Right atrium auricular region (tissue), 2 donors: ENCODE measurements at regions not wholly inside any gene's neighbourhood (a gene's known extent, or its start where the extent isn't known, plus 50 kb on each side); places are given as distances from the start of the nearest gene placed in this dataset.

ENCODE experiments used
- DNase-seq: peaks from one replicate; pipeline ENCODE4 v3.0.0-alpha.2; 2019; ENCODE audit warnings: low spot score
- H3K27ac ChIP-seq, 2 donors: fragments of 200-600 bp; sonication (generic); 1 replicate in 1 of 2; 2 replicates in 1 of 2; pipeline ENCODE4 v1.5.1; 2016 to 2019
- H3K27me3 ChIP-seq, 2 donors: fragments of 200-600 bp; sonication (generic); one replicate each; pipeline versions ENCODE4 v1.5.1 to v1.6.0; 2017 to 2019
- H3K36me3 ChIP-seq: fragments of 200-600 bp; sonication (generic); one replicate; pipeline ENCODE4 v1.5.1; 2016
- H3K4me1 ChIP-seq, 2 donors: fragments of 200-600 bp; sonication (generic); one replicate each; pipeline versions ENCODE4 v1.5.1 to v1.6.0; 2017 to 2019
- H3K4me3 ChIP-seq, 2 donors: fragments of 200-600 bp; sonication (generic); 1 replicate in 1 of 2; 2 replicates in 1 of 2; pipeline ENCODE4 v1.5.1; 2017 to 2019; ENCODE audit warnings: mild to moderate bottlenecking in 1 of 2, moderate library complexity in 1 of 2
- H3K9me3 ChIP-seq, 2 donors: fragments of 200-600 bp; sonication (generic); one replicate each; pipeline ENCODE4 v1.5.1; 2019
- CTCF ChIP-seq, 2 donors: fragments of 200-600 bp; sonication (generic); IDR thresholded peaks; one replicate each; pipeline ENCODE4 v1.5.1; 2019; ENCODE audit warnings: antibody characterized with exemption in 2 of 2

DNA sequence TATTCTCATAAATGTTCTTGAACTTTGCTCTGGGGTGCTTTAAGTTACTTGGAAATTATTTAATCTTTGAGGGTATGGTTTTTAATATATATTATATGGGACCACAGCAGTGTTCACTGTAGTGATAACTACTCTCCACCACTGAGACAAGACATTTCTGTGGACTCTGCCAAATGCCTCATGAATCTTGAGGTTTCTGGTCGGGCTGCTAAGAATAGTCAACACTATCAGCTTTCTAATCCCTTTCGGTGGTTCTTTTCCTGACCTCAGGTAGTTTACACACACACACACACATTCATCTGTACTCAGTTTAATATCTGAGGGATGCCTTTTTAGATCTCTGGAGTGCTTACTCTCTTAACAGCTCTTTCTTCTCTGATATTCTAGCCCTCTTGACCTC lies 500.7 kb downstream of the MAFB start:
- DNase-seq: no peak
- Histone ChIP-seq H3K27me3 (no peaks in the 10 kb centered on the region), H3K27ac (no peak overlapping the region), H3K36me3 (no peaks in the 10 kb centered on the region), H3K9me3 (no peaks in the 10 kb centered on the region), H3K4me1 (peaks cover 0 to 23% of the 10 kb centered on the region in 2 donors), H3K4me3 (no peak overlapping the region)
- TF ChIP-seq CTCF (IDR thresholded peaks at IDR 0.05): no peak

DNA sequence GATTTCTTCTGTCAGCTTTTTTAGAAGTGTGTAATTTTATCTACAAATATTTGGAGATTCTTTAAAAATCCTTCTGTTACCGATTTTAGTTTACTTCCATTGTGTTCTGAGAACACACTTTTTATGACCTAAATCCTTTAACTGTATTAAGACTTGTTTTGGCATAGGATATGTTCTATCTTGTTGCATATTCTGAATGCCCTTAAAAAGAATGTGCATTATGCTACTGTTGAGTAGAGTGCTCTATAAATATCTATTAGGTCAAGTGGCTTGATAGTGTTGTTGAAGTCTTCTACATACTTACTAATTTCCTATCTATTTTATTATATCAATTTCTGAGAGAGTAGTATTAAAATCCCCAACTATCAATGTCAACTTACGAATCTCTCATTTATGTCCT lies 502.2 kb downstream of the MAFB start:
- Histone ChIP-seq H3K9me3 (no peaks in the 10 kb centered on the region), H3K27me3 (no peaks in the 10 kb centered on the region), H3K36me3 (no peaks in the 10 kb centered on the region), H3K27ac (no peak overlapping the region), H3K4me1 (peaks cover 0 to 23% of the 10 kb centered on the region in 2 donors), H3K4me3 (no peak overlapping the region)
- DNase-seq: no peak
- no peak for TF ChIP-seq CTCF (IDR thresholded peaks at IDR 0.05)

GRCh38 chr20:40181676-40182075 lies 507.4 kb downstream of the MAFB start:
- Histone ChIP-seq H3K4me1 (no peaks in the 10 kb centered on the region), H3K36me3 (no peaks in the 10 kb centered on the region), H3K27me3 (no peaks in the 10 kb centered on the region), H3K4me3 (no peak overlapping the region), H3K9me3 (no peaks in the 10 kb centered on the region), H3K27ac (no peak overlapping the region)
- TF ChIP-seq CTCF (IDR thresholded peaks at IDR 0.05): no peak
- DNase-seq: no peak

GRCh38 chr20:40176098-40176841 lies 512.8 kb downstream of the MAFB start:
- Histone ChIP-seq H3K27me3 (no peaks in the 10 kb centered on the region), H3K4me3 (no peak overlapping the region), H3K36me3 (no peaks in the 10 kb centered on the region), H3K27ac (no peak overlapping the region), H3K4me1 (no peaks in the 10 kb centered on the region), H3K9me3 (no peaks in the 10 kb centered on the region)
- no peak for DNase-seq
- TF ChIP-seq CTCF (IDR thresholded peaks at IDR 0.05): no peak

GRCh38 chr20:40175296-40175695 lies 513.7 kb downstream of the MAFB start:
- Histone ChIP-seq H3K4me3 (no peak overlapping the region), H3K36me3 (no peaks in the 10 kb centered on the region), H3K27ac (no peak overlapping the region), H3K27me3 (no peaks in the 10 kb centered on the region), H3K4me1 (no peaks in the 10 kb centered on the region), H3K9me3 (no peaks in the 10 kb centered on the region)
- no peak for DNase-seq
- no peak for TF ChIP-seq CTCF (IDR thresholded peaks at IDR 0.05)

- H3K4me1 ChIP-seq: no peaks in the 10 kb centered on the region
- H3K27me3 ChIP-seq: no peaks in the 10 kb centered on the region
- no peak for TF ChIP-seq CTCF (IDR thresholded peaks at IDR 0.05)
- H3K27ac ChIP-seq: no peak overlapping the region
- H3K9me3 ChIP-seq: no peaks in the 10 kb centered on the region
- DNase-seq: no peak
- H3K4me3 ChIP-seq: no peak overlapping the region
- no peaks in the 10 kb centered on the region for H3K36me3 ChIP-seq
Measured at GRCh38 chr20:40173872-40174271, 515.2 kb downstream of the MAFB start.
